ENCODE measurements at regions not wholly inside any gene's neighbourhood (a gene's known extent, or its start where the extent isn't known, plus 50 kb on each side); places are given as distances from the start of the nearest gene placed in this dataset.
"Not testable (repeated sequence)": the region's sequence is repeated elsewhere in the genome, so short reads cannot be mapped to it uniquely, and the experiment has no call there.

- Histone ChIP-seq H3K27me3 (no peaks in the 10 kb centered on the region), H3K27ac (no peak overlapping the region), H3K9me3 (ENCODE audit: low read depth) (no peaks in the 10 kb centered on the region), H3K4me3 (no peak overlapping the region), H3K36me3 (no peaks in the 10 kb centered on the region), H3K4me1 (ENCODE audit: low read depth) (no peaks in the 10 kb centered on the region)
- no peak for DNase-seq (ENCODE audit: low read depth in 1 of 2, low spot score in 1 of 2)
- TF ChIP-seq, protein P1, sequence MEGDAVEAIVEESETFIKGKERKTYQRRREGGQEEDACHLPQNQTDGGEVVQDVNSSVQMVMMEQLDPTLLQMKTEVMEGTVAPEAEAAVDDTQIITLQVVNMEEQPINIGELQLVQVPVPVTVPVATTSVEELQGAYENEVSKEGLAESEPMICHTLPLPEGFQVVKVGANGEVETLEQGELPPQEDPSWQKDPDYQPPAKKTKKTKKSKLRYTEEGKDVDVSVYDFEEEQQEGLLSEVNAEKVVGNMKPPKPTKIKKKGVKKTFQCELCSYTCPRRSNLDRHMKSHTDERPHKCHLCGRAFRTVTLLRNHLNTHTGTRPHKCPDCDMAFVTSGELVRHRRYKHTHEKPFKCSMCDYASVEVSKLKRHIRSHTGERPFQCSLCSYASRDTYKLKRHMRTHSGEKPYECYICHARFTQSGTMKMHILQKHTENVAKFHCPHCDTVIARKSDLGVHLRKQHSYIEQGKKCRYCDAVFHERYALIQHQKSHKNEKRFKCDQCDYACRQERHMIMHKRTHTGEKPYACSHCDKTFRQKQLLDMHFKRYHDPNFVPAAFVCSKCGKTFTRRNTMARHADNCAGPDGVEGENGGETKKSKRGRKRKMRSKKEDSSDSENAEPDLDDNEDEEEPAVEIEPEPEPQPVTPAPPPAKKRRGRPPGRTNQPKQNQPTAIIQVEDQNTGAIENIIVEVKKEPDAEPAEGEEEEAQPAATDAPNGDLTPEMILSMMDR (IDR thresholded peaks at IDR 0.05; ENCODE audit: low read depth, low read length), result no peak
Observed at GRCh38 chr12:131274061-131274460, 320.4 kb downstream of the ADGRD1 start.

DNA sequence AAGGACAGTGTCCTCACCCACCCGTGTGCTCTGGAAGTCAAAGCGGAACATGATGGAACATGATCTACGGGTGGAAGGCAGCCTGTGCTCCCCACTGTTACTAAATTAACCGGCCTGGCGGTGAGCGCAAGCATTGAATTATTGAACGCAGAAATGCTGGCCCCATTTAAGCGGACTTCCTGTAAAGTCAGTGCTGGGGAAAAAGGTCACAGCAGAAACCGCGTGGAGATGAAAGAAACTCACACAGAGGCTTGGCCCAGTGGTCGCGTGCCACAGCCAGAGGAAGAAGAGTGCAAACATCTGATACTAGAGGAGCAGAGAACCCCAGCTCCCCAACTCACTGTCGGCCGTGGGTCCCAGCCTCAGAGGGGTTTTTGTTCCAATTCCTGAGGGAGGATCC, 321.2 kb downstream of the ADGRD1 start:
- TF ChIP-seq, protein P1 (IDR thresholded peaks at IDR 0.05; ENCODE audit: low read depth, low read length), result no peak
- no peak for DNase-seq (ENCODE audit: low read depth in 1 of 2, low spot score in 1 of 2)
- no peaks in the 10 kb centered on the region for H3K4me1 ChIP-seq (ENCODE audit: low read depth)
- no peaks in the 10 kb centered on the region for H3K9me3 ChIP-seq (ENCODE audit: low read depth)
- no peaks in the 10 kb centered on the region for H3K27me3 ChIP-seq
- H3K4me3 ChIP-seq, result no peak overlapping the region
- no peak overlapping the region for H3K27ac ChIP-seq
- no peaks in the 10 kb centered on the region for H3K36me3 ChIP-seq

- Histone ChIP-seq H3K9me3 (ENCODE audit: low read depth) (no peaks in the 10 kb centered on the region), H3K27me3 (no peaks in the 10 kb centered on the region), H3K4me1 (ENCODE audit: low read depth) (no peaks in the 10 kb centered on the region), H3K36me3 (no peaks in the 10 kb centered on the region), H3K4me3 (no peak overlapping the region), H3K27ac (no peak overlapping the region)
- no peak for DNase-seq (ENCODE audit: low read depth in 1 of 2, low spot score in 1 of 2)
- TF ChIP-seq, protein P1 (IDR thresholded peaks at IDR 0.05; ENCODE audit: low read depth, low read length), result no peak
Observed at GRCh38 chr12:131275824-131276223, 322.1 kb downstream of the ADGRD1 start.

DNA sequence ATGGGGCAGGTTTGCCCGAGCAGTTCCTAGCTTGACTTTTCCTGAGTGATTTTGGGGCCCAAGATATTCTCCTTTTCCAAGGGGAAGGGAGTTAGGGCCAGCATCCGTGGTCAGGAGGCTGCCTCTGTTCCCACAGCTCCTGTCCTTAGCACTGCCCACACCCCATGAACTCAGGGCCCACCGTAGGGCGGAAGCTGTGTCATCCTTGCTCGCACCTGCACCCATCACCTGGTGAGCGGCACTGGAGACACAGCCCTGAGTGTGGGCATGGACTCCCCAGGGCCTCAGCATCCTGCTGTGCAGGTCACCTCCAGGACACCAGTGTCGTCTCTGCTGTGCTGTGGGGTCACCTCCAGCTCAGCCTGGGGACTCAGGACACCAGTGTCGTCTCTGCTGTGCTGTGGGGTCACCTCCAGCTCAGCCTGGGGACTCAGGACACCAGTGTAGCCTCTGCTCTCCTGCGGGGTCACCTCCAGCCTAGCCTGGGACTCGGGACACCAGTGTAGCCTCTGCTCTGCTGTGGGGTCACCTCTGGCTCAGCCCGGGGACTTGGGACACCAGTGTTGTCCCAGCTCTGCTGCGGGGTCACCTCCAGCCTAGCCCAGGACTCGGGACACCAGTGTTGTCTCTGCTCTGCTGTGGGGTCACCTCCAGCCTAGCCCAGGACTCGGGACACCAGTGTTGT, 322.9 kb downstream of the ADGRD1 start:
- TF ChIP-seq, protein P1 (IDR thresholded peaks at IDR 0.05; ENCODE audit: low read depth, low read length), result no peak
- Histone ChIP-seq H3K9me3 (ENCODE audit: low read depth) (no peaks in the 10 kb centered on the region), H3K27me3 (no peaks in the 10 kb centered on the region), H3K27ac (no peak overlapping the region), H3K4me3 (no peak overlapping the region), H3K4me1 (ENCODE audit: low read depth) (no peaks in the 10 kb centered on the region), H3K36me3 (no peaks in the 10 kb centered on the region)
- no peak for DNase-seq (ENCODE audit: low read depth in 1 of 2, low spot score in 1 of 2)

GRCh38 chr12:131277186-131278091, 323.7 kb downstream of the ADGRD1 start:
- not testable (repeated sequence) for DNase-seq (ENCODE audit: low read depth in 1 of 2, low spot score in 1 of 2); H3K27me3 ChIP-seq; H3K4me1 ChIP-seq (ENCODE audit: low read depth); H3K9me3 ChIP-seq (ENCODE audit: low read depth); H3K4me3 ChIP-seq; H3K27ac ChIP-seq; H3K36me3 ChIP-seq

DNA sequence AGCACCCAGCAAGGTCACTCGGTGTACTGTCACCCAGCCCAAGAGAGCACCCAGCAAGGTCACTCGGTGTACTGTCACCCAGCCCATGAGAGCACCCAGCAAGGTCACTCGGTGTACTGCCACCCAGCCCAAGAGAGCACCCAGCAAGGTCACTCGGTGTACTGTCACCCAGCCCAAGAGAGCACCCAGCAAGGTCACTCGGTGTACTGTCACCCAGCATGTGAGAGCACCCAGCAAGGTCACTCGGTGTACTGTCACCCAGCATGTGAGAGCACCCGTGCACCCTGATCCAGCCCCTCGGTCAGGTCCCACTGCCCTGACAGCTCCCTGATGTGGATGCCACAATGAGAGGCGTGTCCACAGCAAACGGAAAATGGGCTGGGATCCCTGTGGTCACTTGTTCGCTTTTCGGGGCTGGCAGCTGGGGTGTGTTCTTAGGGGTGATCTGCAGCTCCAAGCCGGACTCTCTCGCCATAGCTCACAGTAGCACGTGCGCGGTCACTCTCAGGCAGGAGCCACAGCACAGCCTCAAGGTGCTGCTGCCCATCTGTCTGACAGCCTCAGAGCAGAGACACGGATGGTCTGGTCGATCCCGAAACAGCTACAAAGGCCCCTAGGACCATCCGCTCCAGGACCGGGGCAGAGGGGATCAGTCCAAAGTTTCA, 324.9 kb downstream of the ADGRD1 start:
- not testable (repeated sequence) for DNase-seq (ENCODE audit: low read depth in 1 of 2, low spot score in 1 of 2); H3K27ac ChIP-seq; H3K4me1 ChIP-seq (ENCODE audit: low read depth); H3K27me3 ChIP-seq; H3K4me3 ChIP-seq; H3K36me3 ChIP-seq; H3K9me3 ChIP-seq (ENCODE audit: low read depth)
